ENCODE measurements at regions not wholly inside any gene's neighbourhood (a gene's known extent, or its start where the extent isn't known, plus 50 kb on each side); places are given as distances from the start of the nearest gene placed in this dataset.

DNA sequence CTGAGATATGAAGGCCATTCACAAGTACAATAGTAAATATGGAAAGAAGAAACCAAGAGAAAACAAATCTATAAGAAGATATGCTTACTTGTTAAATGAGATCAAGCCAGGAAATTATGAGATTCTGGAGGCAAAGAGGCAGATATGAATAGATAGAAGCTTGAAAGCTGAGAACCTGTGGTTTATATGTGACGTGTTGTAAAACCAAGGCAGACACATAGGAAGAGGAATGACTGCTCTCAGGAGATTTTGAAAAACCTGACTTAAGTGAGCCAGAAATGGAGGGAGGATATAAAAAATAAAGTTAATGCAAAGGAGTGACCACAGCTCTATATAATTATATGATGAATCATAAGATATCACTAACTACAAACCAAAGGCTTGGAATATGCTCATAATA, 1160.5 kb upstream of the CNTN5 start:
- TF ChIP-seq, protein P1, sequence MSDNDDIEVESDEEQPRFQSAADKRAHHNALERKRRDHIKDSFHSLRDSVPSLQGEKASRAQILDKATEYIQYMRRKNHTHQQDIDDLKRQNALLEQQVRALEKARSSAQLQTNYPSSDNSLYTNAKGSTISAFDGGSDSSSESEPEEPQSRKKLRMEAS (IDR thresholded peaks at IDR 0.05; ENCODE audit: low read depth, low read length): no peak
- TF ChIP-seq, protein P2, sequence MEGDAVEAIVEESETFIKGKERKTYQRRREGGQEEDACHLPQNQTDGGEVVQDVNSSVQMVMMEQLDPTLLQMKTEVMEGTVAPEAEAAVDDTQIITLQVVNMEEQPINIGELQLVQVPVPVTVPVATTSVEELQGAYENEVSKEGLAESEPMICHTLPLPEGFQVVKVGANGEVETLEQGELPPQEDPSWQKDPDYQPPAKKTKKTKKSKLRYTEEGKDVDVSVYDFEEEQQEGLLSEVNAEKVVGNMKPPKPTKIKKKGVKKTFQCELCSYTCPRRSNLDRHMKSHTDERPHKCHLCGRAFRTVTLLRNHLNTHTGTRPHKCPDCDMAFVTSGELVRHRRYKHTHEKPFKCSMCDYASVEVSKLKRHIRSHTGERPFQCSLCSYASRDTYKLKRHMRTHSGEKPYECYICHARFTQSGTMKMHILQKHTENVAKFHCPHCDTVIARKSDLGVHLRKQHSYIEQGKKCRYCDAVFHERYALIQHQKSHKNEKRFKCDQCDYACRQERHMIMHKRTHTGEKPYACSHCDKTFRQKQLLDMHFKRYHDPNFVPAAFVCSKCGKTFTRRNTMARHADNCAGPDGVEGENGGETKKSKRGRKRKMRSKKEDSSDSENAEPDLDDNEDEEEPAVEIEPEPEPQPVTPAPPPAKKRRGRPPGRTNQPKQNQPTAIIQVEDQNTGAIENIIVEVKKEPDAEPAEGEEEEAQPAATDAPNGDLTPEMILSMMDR (IDR thresholded peaks at IDR 0.05; ENCODE audit: low read depth, low read length): no peak
- TF ChIP-seq MYC (IDR thresholded peaks at IDR 0.05; ENCODE audit: low read depth, low read length) (no peak), POLR2A (IDR thresholded peaks at IDR 0.05; ENCODE audit: extremely low read depth, insufficient read length) (no peak)

All from NB4 (cell line).